Large intestine (tissue), 3 donors: ENCODE measurements at regions not wholly inside any gene's neighbourhood (a gene's known extent, or its start where the extent isn't known, plus 50 kb on each side); places are given as distances from the start of the nearest gene placed in this dataset.
"Not testable (repeated sequence)": the region's sequence is repeated elsewhere in the genome, so short reads cannot be mapped to it uniquely, and the experiment has no call there.

Experiments
- DNase-seq, 2 donors: peaks; one replicate each; pipeline versions ENCODE4 v3.0.0 to v3.0.0-alpha.2; 2013
- H3K27ac ChIP-seq: one replicate; pipeline ENCODE4 v1.5.1; 2013; ENCODE audit warnings: low read length
- H3K27me3 ChIP-seq: 2 replicates; pipeline ENCODE4 v1.6.1; 2013; ENCODE audit warnings: low read length; ENCODE audit not compliant: control insufficient read depth, insufficient read depth
- H3K36me3 ChIP-seq: 2 replicates; pipeline ENCODE4 v1.6.1; 2013; ENCODE audit warnings: low read length; ENCODE audit not compliant: control insufficient read depth, insufficient read depth
- H3K4me1 ChIP-seq: one replicate; pipeline ENCODE4 v1.6.1; 2013; ENCODE audit warnings: low read length; ENCODE audit not compliant: control insufficient read depth, insufficient read depth
- H3K4me3 ChIP-seq: one replicate; pipeline ENCODE4 v1.5.1; 2013; ENCODE audit warnings: low read length
- H3K9me3 ChIP-seq: one replicate; pipeline ENCODE4 v1.6.1; 2013; ENCODE audit warnings: mild to moderate bottlenecking, low read depth, low read length, moderate library complexity; ENCODE audit not compliant: control insufficient read depth
- WGBS: methylation state at CpG from one replicate; pipeline ENCODE4 v1.1.5; 2013; ENCODE audit warnings: low lambda C conversion rate; ENCODE audit not compliant: insufficient coverage; 5-methylcytosine and 5-hydroxymethylcytosine counted together

DNA sequence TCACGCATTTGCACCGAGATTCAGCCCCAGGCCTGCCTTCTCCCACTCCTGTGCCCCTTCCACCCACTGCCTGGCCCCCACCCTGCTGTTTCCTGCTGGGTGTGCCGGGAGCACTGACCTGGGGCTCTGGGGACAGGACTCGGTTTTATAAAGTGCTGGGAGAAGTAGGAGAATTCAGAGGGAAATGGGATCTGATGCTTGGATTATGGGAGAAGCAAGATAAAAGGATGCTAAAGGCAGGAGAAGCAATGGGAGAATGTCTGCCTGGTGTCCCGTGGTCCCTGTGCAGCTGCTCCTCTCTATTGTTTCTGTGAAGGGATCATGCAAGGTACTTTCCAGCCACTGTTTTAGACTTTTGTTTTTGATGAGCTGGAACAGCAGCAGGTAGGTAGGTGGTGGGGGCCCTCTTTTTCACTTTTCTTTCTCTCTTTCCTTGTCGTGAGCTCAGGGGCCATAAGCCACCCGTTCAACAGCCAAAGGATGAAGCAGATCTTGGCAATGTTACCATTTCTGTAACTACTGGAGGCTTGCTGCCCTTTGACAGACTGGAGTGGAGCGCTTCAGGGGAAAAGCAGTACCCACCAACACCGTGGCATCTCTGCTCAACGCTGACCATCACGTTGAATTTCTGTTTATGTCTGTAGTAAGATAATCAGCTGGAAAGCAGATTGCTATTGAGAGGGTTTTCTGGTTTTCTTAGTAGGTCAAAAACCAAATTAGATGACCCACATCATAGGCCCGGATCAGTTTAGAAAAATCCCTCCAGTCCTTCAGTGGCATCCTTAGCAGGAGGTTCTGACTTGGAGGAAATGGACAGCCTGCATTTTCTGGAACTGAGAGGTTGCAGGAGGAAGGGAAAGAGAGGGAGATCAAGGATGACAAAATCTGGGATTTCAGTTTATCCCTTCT, 63.8 kb upstream of the ENPP6 start:
- Histone ChIP-seq H3K4me1 (peaks cover 18% of the 10 kb centered on the region), H3K36me3 (no peaks in the 10 kb centered on the region), H3K4me3 (no peak overlapping the region), H3K27me3 (no peaks in the 10 kb centered on the region), H3K9me3 (peaks cover 6% of the 10 kb centered on the region), H3K27ac (no peak overlapping the region)
- 100% methylated on average over 1 of the region's 12 CpGs for WGBS
- DNase-seq = no peak

GRCh38 chr4:184280591-184281071, 63.0 kb upstream of the ENPP6 start:
- H3K36me3 ChIP-seq = no peaks in the 10 kb centered on the region
- DNase-seq = no peak
- no CpG with 5 or more reads among the region's 2 CpGs for WGBS
- H3K27ac ChIP-seq = no peak overlapping the region
- H3K27me3 ChIP-seq = no peaks in the 10 kb centered on the region
- peaks cover 18% of the 10 kb centered on the region for H3K4me1 ChIP-seq
- peaks cover 6% of the 10 kb centered on the region for H3K9me3 ChIP-seq
- no peak overlapping the region for H3K4me3 ChIP-seq

DNA sequence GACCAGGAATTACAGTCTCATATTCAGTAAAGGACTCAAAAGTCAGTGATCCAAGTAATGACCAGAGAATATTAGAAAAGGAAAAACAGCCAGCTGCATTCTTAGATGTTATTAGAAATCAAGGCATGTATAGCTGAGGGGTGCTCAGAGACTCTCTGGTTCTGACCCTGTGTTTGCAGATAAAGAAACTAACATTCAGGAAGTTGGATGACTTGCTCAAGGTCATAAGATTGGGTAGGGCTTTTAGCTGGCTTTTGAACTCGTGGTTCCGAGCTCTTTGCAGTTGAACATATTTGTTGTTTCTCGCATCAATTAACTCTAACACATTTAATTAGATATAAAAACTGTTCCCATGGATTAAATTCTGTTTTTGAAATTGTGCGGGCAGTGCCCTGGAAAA, 62.5 kb upstream of the ENPP6 start:
- no peak overlapping the region for H3K27ac ChIP-seq
- no peaks in the 10 kb centered on the region for H3K27me3 ChIP-seq
- no peak overlapping the region for H3K4me3 ChIP-seq
- H3K9me3 ChIP-seq = peaks cover 6% of the 10 kb centered on the region
- WGBS = 100% methylated on average over 2 of the region's 4 CpGs
- peaks cover 18% of the 10 kb centered on the region for H3K4me1 ChIP-seq
- no peak for DNase-seq
- H3K36me3 ChIP-seq = no peaks in the 10 kb centered on the region

DNA sequence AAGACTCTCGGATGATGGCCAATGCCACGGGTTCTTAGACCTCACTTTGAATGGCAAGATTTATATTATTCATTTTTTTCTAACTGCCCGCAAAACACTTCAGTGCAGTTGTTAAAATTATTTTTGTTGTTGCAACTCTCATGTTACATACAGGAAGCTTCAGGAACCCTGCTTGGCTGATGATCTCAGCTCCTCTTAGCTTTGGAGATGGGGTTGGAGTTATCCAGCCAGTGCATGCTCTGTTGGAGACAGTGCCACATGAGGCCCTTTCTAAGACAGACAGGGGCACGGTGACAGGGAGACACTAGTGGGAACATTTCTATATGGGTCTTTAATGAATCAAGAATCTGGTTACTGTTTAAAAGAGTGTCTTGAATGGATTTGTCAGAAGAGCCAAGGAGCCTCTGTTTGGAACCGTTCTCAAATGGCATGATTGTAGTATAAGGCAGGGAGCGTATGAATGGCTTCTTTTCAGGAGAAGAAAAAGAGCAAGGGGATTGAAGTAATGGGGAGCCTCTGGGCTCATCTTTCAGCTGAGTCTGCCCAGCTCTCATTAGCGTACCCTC, 61.9 kb upstream of the ENPP6 start:
- Histone ChIP-seq H3K4me3 (no peak overlapping the region), H3K27me3 (no peaks in the 10 kb centered on the region), H3K36me3 (no peaks in the 10 kb centered on the region), H3K4me1 (peaks cover 18% of the 10 kb centered on the region), H3K9me3 (peaks cover 6% of the 10 kb centered on the region), H3K27ac (no peak overlapping the region)
- DNase-seq = no peak
- 83% methylated on average over 1 of the region's 7 CpGs for WGBS

GRCh38 chr4:184277769-184278168, 60.1 kb upstream of the ENPP6 start:
- peaks cover 12% of the 10 kb centered on the region for H3K4me1 ChIP-seq

GRCh38 chr4:184277010-184277409, 59.3 kb upstream of the ENPP6 start:
- not testable (repeated sequence) for H3K27me3 ChIP-seq, H3K4me1 ChIP-seq, H3K36me3 ChIP-seq, H3K27ac ChIP-seq, H3K9me3 ChIP-seq, H3K4me3 ChIP-seq, DNase-seq
- no CpG with 5 or more reads among the region's 3 CpGs for WGBS

More at GRCh38 chr4:184277769-184278168, 60.1 kb upstream of the ENPP6 start:
- H3K27ac ChIP-seq, H3K36me3 ChIP-seq, H3K4me3 ChIP-seq, H3K9me3 ChIP-seq, H3K27me3 ChIP-seq: not testable (repeated sequence)
- DNase-seq = peak in 1 of 2 donors; percentile 64

DNA sequence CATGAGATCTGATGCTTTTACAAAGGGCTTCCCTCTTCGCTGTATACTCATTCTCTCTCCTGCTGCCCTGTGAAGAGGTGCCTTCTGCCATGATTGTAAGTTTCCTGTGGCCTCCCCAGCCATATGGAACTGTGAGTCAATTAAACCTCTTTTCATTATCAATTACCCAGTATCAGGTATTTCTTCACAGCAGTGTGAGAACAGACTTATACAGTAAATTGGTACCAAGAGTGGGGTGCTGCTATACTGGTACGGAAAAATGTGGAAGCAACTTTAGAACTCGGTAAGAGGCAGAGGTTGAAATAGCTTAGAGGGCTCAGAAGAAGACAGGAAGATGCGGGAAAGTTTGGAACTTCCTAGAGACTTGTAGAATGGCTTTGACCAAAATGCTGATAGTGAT, 58.7 kb upstream of the ENPP6 start:
- H3K9me3 ChIP-seq, DNase-seq, H3K27ac ChIP-seq, H3K36me3 ChIP-seq, H3K4me1 ChIP-seq, H3K27me3 ChIP-seq, H3K4me3 ChIP-seq: not testable (repeated sequence)
- no CpG with 5 or more reads among the region's 4 CpGs for WGBS

- H3K4me1 ChIP-seq = peaks cover 4% of the 10 kb centered on the region
- no peak overlapping the region for H3K27ac ChIP-seq
- DNase-seq = no peak
- no CpG with 5 or more reads among the region's 2 CpGs for WGBS
- H3K4me3 ChIP-seq = no peak overlapping the region
- H3K27me3 ChIP-seq = no peaks in the 10 kb centered on the region
- no peaks in the 10 kb centered on the region for H3K36me3 ChIP-seq
- H3K9me3 ChIP-seq = peaks cover 6% of the 10 kb centered on the region
Measured at GRCh38 chr4:184275766-184276165, 58.1 kb upstream of the ENPP6 start.

- H3K27ac ChIP-seq = no peak overlapping the region
- no CpG with 5 or more reads among the region's 6 CpGs for WGBS
- H3K4me3 ChIP-seq = no peak overlapping the region
- no peaks in the 10 kb centered on the region for H3K27me3 ChIP-seq
- H3K36me3 ChIP-seq = no peaks in the 10 kb centered on the region
- DNase-seq = no peak
- peaks cover 4% of the 10 kb centered on the region for H3K4me1 ChIP-seq
- H3K9me3 ChIP-seq = peaks cover 6% of the 10 kb centered on the region
Measured at GRCh38 chr4:184274286-184274951, 56.7 kb upstream of the ENPP6 start.

DNA sequence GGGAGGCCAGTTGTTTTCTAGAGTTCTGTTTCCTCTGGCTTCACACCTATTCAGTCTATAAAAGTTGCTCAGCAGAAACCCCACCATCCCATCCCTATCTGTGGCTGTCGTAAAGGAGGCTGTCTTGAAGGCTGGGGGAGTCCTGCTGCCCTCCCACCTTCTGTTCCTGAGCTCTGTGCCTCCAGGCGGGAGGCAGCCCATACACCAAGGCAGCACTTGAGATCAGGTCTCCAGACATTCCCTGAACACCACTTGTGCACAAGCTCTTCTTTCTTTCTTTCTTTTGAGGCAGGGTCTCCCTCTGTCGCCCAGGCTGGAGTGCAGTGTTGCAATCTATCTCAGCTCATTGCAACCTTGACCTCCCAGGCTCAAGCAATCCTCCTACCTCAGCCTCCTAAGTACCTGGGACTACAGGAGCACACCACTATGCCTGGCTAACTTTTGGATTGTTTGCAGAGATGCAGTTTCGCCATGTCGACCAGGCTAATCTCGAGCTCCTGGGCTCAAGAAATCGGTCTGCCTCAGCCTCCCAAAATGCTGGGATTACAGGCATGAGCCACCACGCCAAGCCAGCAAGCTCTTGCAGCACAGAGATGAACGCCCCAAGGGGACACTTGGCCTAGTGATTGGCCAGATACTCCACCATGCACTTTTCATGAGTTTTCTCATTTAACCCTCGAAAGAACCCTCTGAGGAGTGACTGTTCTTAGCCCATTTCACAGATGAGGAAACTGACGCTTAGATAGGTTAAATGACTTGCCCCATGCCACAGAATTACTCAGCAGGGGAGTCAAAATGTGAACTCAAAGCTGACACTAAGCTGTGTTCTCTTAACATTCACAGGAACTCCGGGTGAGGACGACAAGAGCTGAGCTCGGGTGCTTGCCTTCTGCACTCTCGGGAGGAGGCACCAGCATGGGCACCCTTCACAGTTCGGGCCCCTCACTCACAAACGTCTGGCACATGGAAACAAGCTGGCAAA, 55.8 kb upstream of the ENPP6 start:
- DNase-seq = no peak
- Histone ChIP-seq H3K9me3 (peaks cover 6% of the 10 kb centered on the region), H3K27ac (no peak overlapping the region), H3K4me1 (peaks cover 4% of the 10 kb centered on the region), H3K4me3 (no peak overlapping the region), H3K27me3 (no peaks in the 10 kb centered on the region), H3K36me3 (no peaks in the 10 kb centered on the region)
- no CpG with 5 or more reads among the region's 17 CpGs for WGBS
